ENCODE measurements at regions not wholly inside any gene's neighbourhood (a gene's known extent, or its start where the extent isn't known, plus 50 kb on each side); places are given as distances from the start of the nearest gene placed in this dataset.

DNA sequence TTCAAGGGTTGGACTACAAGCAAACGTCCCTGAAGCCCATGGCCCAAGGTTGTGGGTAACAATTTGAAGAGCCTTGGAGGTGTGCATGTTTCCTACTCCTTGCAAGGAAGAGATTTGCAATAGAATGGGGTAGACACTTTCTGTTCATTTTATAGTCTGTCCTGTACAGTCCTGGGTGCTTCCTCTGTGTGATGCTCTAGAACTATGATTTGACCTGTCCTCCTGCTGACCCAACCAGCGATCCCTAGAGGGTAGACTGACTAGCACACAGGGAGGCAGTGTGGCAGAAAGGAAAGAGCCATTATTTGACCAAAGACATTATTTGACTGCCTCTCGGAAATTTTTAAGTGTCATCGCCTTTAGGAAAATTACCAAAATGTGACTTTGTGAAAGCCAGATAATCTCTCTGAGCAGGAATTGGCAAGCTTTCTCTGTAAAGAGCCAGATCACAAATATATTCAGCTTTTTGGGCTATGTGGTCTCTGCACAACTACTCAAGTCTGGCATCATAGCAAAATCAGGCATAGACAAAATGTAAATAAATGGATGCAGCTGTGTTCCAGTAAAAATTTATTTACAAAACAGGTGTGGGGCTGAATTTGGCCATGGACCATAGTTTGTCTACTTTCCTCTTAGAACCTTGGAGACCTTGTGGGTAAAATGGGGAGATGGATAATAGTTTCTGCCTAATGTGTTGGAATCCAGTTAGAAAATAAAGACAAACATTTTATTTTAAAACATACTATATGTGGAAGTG, 106.8 kb downstream of the DMRT2 start:
- Mint-ChIP-seq H3K4me1 (no peaks in the 10 kb centered on the region), H3K4me3 (no peak overlapping the region)

DNA sequence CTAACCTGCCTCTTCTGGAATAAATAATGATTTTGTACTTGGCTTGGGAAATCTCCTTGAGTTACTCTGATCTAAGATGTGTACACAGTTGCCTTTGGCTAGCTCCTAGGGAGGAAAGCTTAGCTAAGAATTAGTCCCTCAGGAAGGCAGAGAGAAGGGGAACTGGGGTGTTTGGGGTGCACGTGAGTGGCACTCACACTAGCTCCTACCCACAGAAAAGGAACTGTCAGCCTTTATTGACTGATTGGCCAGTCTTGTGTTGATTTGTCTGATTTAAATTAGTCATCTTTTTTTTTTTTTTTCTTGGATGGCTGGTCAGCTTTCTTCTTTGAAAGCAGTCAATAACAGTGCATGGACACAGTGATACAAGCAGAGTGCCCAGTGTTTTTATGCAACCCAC, 107.7 kb downstream of the DMRT2 start:
- no peaks in the 10 kb centered on the region for H3K27me3 Mint-ChIP-seq (ENCODE audit: low read depth)
- H3K27ac Mint-ChIP-seq = no peak overlapping the region
- no peaks in the 10 kb centered on the region for H3K36me3 Mint-ChIP-seq
- no peak overlapping the region for H3K4me3 Mint-ChIP-seq
- H3K9me3 Mint-ChIP-seq = peaks cover 18% of the 10 kb centered on the region
- DNase-seq (ENCODE audit: low spot score in 2 of 2, unreplicated experiment in 2 of 2) = no peak
- H3K4me1 Mint-ChIP-seq = no peaks in the 10 kb centered on the region
- no peak for TF ChIP-seq CTCF (IDR thresholded peaks at IDR 0.05; ENCODE audit: unreplicated experiment)

More for the DNA sequence above, 106.8 kb downstream of the DMRT2 start:
- Mint-ChIP-seq H3K27me3 (ENCODE audit: low read depth) (no peaks in the 10 kb centered on the region), H3K27ac (no peak overlapping the region), H3K36me3 (no peaks in the 10 kb centered on the region), H3K9me3 (peaks cover 18% of the 10 kb centered on the region)
- no peak for DNase-seq (ENCODE audit: low spot score in 2 of 2, unreplicated experiment in 2 of 2)
- TF ChIP-seq CTCF (IDR thresholded peaks at IDR 0.05; ENCODE audit: unreplicated experiment) = no peak

DNA sequence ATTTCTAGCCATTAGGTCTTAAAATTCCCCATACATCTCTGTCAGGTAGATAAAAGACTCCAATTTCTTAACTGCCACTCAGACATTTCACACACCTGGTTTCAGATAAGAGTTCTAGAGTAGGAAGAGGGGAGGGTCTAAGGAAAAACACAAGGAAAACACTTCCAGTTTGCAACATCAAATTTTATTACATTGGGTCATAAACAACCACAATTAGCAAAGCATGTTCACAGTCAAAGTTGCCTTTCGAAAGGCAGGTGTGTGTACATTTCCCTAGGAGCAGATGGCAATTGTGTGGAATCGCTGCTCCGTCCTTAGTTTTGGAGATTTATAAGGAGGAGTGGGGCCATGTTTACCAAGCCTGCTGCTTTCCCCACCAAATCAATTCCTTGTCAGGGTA, 120.8 kb downstream of the DMRT2 start:
- peaks cover 2% of the 10 kb centered on the region for H3K36me3 Mint-ChIP-seq
- no peak for TF ChIP-seq CTCF (IDR thresholded peaks at IDR 0.05; ENCODE audit: unreplicated experiment)
- no peak overlapping the region for H3K4me3 Mint-ChIP-seq
- H3K27me3 Mint-ChIP-seq (ENCODE audit: low read depth) = peaks cover 2% of the 10 kb centered on the region
- peaks cover 26% of the 10 kb centered on the region for H3K9me3 Mint-ChIP-seq
- no peak for DNase-seq (ENCODE audit: low spot score in 2 of 2, unreplicated experiment in 2 of 2)
- peaks cover 14% of the 10 kb centered on the region for H3K4me1 Mint-ChIP-seq
- no peak overlapping the region for H3K27ac Mint-ChIP-seq

GRCh38 chr9:1171546-1171945, 121.4 kb downstream of the DMRT2 start:
- H3K27me3 Mint-ChIP-seq (ENCODE audit: low read depth) = no peaks in the 10 kb centered on the region
- H3K4me3 Mint-ChIP-seq = no peak overlapping the region
- peaks cover 24% of the 10 kb centered on the region for H3K9me3 Mint-ChIP-seq
- peaks cover 14% of the 10 kb centered on the region for H3K4me1 Mint-ChIP-seq
- DNase-seq (ENCODE audit: low spot score in 2 of 2, unreplicated experiment in 2 of 2) = no peak
- peaks cover 2% of the 10 kb centered on the region for H3K36me3 Mint-ChIP-seq
- no peak overlapping the region for H3K27ac Mint-ChIP-seq
- TF ChIP-seq CTCF (IDR thresholded peaks at IDR 0.05; ENCODE audit: unreplicated experiment) = no peak

GRCh38 chr9:1173211-1173610, 123.1 kb downstream of the DMRT2 start:
- Mint-ChIP-seq H3K4me3 (no peak overlapping the region), H3K27me3 (ENCODE audit: low read depth) (no peaks in the 10 kb centered on the region), H3K9me3 (peaks cover 19% of the 10 kb centered on the region), H3K36me3 (peaks cover 2% of the 10 kb centered on the region), H3K4me1 (peaks cover 14% of the 10 kb centered on the region), H3K27ac (no peak overlapping the region)
- no peak for DNase-seq (ENCODE audit: low spot score in 2 of 2, unreplicated experiment in 2 of 2)
- TF ChIP-seq CTCF (IDR thresholded peaks at IDR 0.05; ENCODE audit: unreplicated experiment) = no peak

Data from mesothelial cell of epicardium (in vitro differentiated cells).